Stimulated activated CD4-positive, alpha-beta T cell treated with anti-CD3 and anti-CD28 coated beads, Interleukin-4, amount 100 ng/mL, for 48 hours (primary cell): ENCODE measurements at regions not wholly inside any gene's neighbourhood (a gene's known extent, or its start where the extent isn't known, plus 50 kb on each side); places are given as distances from the start of the nearest gene placed in this dataset.

Experiments
- DNase-seq, 2 donors: peaks; one replicate each; pipeline ENCODE4 v3.0.0-alpha.2; 2020; ENCODE audit warnings: low read depth in 2 of 2

DNA sequence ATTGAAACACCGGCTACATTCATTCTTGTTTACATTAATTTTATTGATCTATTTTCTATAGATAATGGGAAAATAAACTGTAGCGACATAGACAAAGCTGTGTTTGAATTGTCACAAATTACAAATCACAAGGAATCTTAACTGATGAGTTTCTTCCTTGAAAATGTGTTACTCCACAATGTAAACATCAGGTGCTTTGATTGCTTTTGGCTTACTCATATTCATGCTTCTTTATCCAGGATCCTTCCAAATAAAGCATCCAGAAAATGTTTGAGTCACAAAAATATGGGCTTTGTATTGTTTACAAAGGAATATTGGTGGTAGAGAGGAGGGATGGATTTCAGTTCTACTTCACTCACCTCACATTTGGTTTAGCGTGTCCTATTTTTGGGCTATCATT lies 64.0 kb downstream of the BMP2 start:
- DNase-seq: no peak

GRCh38 chr20:6832811-6833210 lies 65.3 kb downstream of the BMP2 start:
- no peak for DNase-seq

DNA sequence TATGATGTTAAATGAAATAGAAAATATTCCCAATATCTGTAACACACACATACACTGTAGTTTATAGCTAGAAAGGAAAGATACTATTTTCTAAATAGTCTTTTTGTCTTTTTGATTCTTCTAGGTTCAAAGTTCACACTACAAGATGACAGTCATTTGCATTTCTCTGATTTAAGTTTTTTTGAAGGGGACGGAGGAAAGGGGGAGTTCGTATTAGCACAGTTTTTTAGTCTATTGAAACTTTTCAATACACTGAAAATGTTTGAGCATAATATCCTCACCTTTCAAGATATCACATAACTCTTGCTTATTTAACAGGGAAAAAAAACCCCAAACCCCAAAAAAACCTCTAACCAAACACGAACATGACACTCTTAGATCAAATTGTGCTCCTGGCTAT lies 68.1 kb downstream of the BMP2 start:
- DNase-seq: no peak

- DNase-seq: no peak
Observed at GRCh38 chr20:6836821-6837374, 69.4 kb downstream of the BMP2 start.

- no peak for DNase-seq
Observed at GRCh38 chr20:6837730-6838129, 70.2 kb downstream of the BMP2 start.

- DNase-seq: no peak
Observed at GRCh38 chr20:6838181-6838826, 70.8 kb downstream of the BMP2 start.

- no peak for DNase-seq
Observed at GRCh38 chr20:6841128-6841527, 73.6 kb downstream of the BMP2 start.

DNA sequence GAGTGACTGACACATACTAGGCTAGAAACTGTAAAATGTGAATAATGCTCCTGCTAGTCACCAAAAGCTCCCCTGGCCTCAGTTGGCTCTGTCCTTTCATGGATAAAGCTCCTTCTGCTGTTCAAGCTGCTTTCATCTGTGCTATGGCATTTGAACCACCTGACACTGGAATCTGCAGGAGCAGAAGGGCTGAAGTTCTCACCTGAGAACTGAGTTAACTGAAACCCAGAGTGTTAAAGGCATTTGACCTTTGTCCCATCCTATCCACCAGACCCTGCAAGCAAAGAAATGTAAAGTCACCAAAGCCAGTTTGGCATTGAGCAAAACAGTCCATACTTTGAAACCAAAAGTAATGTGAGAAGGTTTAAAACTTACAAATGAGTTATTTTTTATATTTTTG lies 77.7 kb downstream of the BMP2 start:
- no peak for DNase-seq

- no peak for DNase-seq
Observed at GRCh38 chr20:6848041-6848440, 80.6 kb downstream of the BMP2 start.

GRCh38 chr20:6848992-6849391 lies 81.5 kb downstream of the BMP2 start:
- no peak for DNase-seq

DNA sequence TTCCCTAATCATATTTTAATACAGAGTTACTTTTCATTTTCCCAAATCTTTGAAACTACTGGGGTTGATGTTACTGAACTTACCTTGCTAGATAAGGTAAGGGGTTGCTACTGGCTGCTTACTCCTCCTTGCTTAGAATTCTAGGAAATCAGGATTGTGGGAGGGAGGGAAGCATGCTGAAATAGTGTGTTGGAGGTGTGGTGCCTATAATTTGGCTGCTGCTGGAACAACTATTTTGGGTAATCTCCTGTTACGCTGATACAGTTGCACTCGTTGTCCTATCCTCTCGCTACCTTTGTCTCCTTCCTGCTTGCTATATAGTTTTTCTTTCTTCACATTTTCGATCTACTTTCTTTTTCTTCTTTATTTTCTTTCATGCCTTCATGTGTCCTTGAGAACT lies 83.7 kb downstream of the BMP2 start:
- no peak for DNase-seq

DNA sequence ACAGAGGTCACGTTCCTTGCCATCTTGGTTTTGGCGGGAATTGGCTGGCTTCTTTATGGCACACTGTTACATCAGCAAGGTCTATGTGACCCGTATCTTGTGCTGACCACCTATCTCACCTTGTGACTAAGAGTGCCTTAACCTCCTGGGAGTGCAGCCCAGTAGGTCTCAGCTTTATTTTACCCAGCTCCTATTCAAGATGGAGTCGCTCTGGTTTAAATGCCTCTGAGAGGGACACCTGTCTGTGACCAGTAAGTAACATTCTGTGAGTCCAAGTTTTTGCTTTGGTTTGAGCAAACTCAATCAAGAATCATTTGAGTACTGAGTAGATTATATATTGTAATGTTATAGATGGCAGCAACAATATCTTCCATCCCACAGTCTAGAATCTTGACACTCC lies 85.0 kb downstream of the BMP2 start:
- no peak for DNase-seq

GRCh38 chr20:6855104-6855503 lies 87.6 kb downstream of the BMP2 start:
- no peak for DNase-seq

DNA sequence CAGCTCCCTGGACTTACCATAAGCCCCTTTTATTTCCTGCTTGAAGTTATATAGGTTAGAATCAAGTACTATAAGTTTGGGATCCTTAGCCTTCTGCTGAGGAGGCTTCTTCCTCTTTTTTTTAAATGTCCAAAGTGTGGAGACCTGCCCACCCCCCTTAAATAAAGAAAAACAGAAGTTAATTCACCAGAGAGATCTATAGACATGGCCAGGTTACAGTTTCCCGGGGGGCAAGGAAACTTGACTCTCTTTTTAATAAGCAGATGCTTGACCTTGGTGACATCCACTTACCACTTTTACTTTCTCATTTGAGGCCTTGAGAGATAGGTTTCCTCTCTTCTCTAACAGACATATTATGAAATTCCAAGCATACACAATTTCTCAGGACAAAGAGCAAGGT lies 88.3 kb downstream of the BMP2 start:
- no peak for DNase-seq

- DNase-seq: no peak
Observed at GRCh38 chr20:6857927-6858326, 90.4 kb downstream of the BMP2 start.

GRCh38 chr20:6863355-6863754 lies 95.9 kb downstream of the BMP2 start:
- DNase-seq: no peak

GRCh38 chr20:6863798-6864201 lies 96.3 kb downstream of the BMP2 start:
- DNase-seq: no peak

DNA sequence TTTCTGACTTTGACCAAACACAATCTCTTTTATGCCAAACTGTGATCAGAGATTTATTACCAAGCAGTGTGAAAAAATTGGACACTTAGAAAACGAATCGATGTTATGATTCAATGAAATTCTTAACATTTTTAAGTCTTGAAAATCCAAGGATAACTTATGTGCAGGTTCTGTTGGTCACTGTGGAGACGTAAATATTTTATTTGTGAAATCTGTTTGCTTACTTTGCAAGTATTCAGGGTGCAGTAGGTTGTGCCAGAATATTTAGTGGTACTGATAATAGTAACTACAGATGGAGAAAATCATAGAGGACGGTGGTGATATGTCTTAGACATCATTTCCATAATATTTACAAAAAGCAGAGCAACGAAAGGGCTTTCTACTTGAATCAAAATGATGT lies 97.3 kb downstream of the BMP2 start:
- no peak for DNase-seq

- DNase-seq: no peak
Observed at GRCh38 chr20:6866741-6867140, 99.3 kb downstream of the BMP2 start.

DNA sequence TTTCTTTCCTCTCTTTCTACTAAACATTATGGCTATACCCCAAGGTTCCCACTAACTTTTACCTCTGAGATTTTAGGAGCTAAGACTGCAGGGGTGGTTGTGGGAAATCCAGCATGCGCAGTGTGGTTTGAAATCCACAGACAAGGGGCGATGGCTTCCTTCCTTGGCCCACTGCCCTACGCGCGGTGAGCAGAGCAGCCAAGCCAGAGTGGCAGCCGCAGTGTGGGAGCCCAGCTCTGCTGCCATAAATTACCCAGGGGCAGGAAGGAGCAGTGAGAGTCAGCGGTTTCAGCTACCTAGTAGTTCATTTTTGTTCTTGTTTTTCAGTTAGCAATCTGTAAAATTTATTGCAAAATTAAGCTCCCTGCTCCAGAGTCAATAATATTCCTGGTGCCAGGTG lies 101.4 kb downstream of the BMP2 start:
- DNase-seq: no peak

GRCh38 chr20:6870559-6870958 lies 103.1 kb downstream of the BMP2 start:
- DNase-seq: no peak

GRCh38 chr20:6877633-6878032 lies 110.1 kb downstream of the BMP2 start:
- no peak for DNase-seq

DNA sequence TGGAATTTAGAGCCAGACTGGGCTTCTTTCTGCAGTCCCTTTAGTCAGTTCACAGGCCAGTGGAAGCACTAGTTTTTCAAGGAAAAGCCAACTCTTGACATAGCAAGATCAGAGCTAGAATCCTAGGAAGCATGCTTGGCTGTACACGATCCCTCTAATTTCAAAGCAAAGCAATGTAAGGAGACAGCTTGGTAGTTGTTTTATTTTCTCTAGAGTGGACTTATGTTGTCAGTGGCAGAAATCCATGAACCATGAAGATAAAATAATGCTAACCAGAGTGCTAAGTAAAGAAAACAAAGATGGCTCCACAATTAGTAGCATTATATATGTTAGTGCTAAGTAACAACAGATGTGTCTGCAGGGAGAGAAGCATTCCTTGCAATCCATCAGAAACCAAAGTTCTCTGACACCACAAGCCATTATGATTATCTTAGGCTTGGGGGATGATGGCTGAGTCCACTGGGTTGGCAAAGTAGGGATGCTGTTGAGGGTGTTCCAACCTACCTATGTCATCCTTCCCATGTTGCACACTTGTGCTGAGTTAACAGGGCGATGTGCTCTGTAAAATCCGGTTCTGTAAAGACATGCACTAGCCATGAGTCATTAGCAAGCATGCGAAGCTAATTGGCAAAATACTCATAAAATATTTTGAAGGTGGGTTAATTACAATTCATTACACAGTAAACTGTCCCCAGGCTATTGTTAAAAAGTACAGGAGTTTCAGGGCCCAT lies 115.2 kb downstream of the BMP2 start:
- DNase-seq: no peak
